GM12801 (cell line): ENCODE measurements at regions not wholly inside any gene's neighbourhood (a gene's known extent, or its start where the extent isn't known, plus 50 kb on each side); places are given as distances from the start of the nearest gene placed in this dataset.

Experiments
- TF ChIP-seq, protein P1 (sequence below): IDR thresholded peaks from one replicate; pipeline ENCODE4 v1.5.1; 2011; ENCODE audit warnings: control low read depth; ENCODE audit not compliant: insufficient read length; ENCODE audit errors: extremely low read depth

DNA sequence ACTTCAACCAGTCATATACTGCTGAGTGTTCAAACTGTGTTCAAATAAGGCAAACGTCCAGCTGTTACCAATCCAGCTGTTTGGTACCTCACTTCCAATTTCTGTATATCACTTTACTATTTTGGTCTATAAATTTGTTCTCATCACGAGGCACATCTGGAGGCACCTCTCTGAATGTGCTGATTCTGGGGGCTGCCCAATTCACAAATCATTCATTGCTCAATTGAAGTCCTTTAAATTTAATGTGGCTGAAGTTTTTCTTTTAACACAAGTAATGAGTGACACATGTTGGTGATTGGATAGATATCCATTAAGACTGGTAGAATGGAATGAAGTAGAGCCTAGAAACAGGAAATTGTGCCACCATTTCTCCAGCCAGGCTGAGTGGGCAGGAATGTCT lies 617.0 kb upstream of the TMEM132C start:
- TF ChIP-seq, protein P1, sequence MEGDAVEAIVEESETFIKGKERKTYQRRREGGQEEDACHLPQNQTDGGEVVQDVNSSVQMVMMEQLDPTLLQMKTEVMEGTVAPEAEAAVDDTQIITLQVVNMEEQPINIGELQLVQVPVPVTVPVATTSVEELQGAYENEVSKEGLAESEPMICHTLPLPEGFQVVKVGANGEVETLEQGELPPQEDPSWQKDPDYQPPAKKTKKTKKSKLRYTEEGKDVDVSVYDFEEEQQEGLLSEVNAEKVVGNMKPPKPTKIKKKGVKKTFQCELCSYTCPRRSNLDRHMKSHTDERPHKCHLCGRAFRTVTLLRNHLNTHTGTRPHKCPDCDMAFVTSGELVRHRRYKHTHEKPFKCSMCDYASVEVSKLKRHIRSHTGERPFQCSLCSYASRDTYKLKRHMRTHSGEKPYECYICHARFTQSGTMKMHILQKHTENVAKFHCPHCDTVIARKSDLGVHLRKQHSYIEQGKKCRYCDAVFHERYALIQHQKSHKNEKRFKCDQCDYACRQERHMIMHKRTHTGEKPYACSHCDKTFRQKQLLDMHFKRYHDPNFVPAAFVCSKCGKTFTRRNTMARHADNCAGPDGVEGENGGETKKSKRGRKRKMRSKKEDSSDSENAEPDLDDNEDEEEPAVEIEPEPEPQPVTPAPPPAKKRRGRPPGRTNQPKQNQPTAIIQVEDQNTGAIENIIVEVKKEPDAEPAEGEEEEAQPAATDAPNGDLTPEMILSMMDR = no peak

DNA sequence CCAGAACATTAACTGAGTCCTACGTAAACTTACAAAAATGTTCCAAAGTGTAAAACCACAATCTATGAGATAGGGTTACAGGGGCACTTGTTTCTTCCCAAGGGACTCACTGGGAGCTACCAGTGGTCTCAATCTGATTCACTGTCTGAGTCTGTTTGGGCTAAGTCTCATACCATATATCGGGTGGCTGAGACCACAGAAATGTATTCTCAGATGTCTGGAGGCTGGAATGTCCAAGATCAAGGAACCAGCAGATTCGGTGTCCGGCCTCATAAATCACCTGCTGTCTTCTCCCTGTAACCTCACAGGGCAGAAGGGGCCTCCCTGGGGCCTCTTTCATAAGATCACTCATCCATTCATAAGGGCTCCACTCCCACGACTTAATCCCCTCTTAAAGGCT lies 616.3 kb upstream of the TMEM132C start:
- TF ChIP-seq, protein P1 = no peak

DNA sequence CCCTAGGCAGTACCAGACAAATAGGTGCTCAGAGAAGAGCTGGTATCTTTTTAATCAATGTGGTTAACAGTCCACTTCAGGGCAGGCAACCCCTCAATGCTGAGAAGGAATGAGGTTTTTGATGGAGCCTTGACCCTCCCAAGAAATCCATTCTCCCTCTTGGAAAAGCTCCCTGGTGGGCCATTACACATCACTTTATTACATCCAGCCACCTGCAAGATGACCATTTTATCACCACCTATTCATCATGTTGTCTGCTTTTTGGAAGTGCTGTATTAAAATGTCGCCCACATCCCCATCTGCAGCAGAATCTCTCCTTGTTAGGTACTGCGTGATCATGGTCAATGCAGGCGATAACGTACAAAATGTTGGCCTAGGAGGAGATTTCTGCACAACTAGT lies 614.7 kb upstream of the TMEM132C start:
- TF ChIP-seq, protein P1 = no peak

DNA sequence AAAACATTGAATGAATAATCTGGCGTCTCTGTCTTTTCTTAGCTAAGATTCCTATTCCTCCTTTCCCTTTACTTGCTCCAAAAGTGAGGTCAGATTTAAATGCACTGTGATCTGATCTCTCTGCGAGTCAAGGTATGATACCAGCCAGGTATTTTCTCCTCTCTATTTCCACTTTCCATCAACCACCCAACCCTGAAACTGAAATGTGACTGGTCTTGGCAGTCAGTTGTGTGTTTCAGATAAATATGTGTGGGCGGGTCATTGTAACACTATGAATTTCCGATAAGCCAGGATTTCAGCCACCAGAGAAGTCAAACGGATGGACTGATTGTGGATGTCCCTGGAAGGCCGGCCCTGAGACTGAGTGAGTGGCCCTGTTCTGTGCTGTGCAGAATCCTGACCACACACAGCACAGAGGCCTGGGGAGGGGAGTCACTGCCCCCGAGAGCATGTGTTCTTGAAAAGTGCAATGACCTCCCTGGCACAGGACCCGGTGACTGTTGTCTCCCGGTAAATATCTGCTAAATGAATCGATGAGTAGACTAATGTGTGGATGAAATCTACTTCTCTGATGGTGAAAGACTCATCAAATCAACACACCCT lies 612.5 kb upstream of the TMEM132C start:
- TF ChIP-seq, protein P1 = no peak

DNA sequence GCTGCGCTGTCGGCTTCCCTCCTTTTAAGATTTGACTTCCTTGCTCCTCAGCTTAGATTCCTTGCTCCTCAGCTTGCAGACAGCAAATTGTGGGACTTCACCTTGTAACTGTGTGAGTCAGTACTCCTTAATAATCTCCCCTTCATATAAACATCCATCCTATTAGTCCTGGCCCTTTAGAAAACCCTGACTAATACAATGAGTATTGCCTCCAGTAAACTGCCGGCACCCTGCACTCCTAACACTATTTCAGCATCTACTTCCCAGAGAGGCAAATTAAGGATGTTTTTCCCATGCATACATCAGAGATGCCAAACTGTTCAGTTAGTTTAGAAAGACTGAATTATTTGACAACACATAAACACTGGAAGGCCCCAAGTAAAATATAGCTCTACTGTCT lies 611.3 kb upstream of the TMEM132C start:
- TF ChIP-seq, protein P1 = no peak

DNA sequence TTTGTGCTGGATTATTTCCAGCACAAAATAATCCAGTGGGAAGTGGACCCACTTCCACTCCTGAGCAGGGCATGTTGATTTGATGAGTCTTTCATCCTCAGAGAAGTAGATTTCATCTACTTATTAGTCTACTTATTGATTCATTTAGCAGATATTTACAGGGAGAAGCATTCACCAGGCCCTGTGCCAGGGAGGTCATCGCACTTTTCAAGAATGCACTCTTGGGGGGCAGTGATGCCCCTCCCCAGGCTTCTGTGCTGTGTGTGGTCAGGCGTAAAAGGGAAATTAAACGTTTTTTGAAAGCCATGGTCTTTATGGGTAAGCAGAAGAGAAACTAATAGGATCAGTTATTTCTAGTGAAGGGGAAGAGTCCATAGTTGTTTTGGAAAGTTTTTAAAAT lies 610.7 kb upstream of the TMEM132C start:
- TF ChIP-seq, protein P1 = no peak

DNA sequence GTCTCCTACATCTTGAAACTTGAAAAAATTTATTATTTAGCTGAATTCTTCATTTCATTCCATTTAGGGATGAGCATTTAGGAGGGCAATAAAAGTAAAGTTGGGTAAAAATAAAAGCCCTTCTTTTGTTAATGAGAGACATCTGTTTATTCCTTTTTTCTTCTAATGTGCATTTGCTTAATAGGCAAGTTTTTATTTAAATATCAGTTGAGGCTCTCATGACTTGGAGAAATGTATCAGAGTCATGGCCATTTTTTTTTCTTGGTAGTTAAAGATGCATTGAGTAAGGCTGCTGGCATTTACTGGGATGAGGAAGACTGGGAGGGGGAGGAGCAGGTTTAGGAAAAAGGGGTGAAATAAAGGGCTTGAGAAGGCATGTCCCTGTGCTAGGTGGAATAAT lies 609.9 kb upstream of the TMEM132C start:
- TF ChIP-seq, protein P1 = no peak

DNA sequence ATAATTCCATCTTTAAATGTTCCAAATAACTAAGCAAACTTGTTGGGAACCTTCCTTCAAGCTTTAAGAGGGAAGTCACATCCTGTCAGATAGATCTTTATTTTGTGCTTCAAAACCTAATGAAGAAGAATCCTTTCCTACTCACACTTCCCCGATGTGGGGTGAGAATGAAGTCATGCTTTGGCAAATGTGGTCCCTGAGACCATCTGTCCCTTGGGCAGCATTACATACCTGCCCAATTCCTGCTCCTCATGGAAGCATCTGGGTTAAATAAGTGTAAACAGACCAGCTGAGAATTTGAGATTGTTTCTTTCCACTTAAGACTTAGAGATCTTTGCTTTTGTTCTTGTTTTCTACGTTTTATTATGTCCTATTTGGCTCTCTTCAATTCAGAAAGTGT lies 606.0 kb upstream of the TMEM132C start:
- TF ChIP-seq, protein P1 = no peak
